ENCODE measurements at regions not wholly inside any gene's neighbourhood (a gene's known extent, or its start where the extent isn't known, plus 50 kb on each side); places are given as distances from the start of the nearest gene placed in this dataset.

- TF ChIP-seq CTCF (IDR thresholded peaks at IDR 0.05; ENCODE audit: borderline replicate concordance, extremely low read depth, low read length, poor library complexity, severe bottlenecking), result no peak
- TF ChIP-seq EZH2 (IDR thresholded peaks at IDR 0.05; ENCODE audit: borderline replicate concordance, low read depth, low read length, severe bottlenecking), result no peak
Measured at GRCh38 chr6:22153384-22154158, 143.3 kb downstream of the PRL start.
